NCI-H2227 treated with DMSO at 0.1 percent for 48 hours (cell line): ENCODE measurements at regions not wholly inside any gene's neighbourhood (a gene's known extent, or its start where the extent isn't known, plus 50 kb on each side); places are given as distances from the start of the nearest gene placed in this dataset.
"Not testable (repeated sequence)": the region's sequence is repeated elsewhere in the genome, so short reads cannot be mapped to it uniquely, and the experiment has no call there.

Experiments used
- DNase-seq: peaks from one replicate; lab custom pipeline; 2025; lab: John Stamatoyannopoulos, UW

- no peak for DNase-seq
These were observed 160.2 kb upstream of the SVIL start for GRCh38 chr10:29794776-29795611.

GRCh38 chr10:29791773-29792172, 157.0 kb upstream of the SVIL start:
- no peak for DNase-seq

- no peak for DNase-seq
These were observed 155.4 kb upstream of the SVIL start for GRCh38 chr10:29790207-29790606.

GRCh38 chr10:29788113-29788512, 153.3 kb upstream of the SVIL start:
- DNase-seq: no peak

GRCh38 chr10:29785701-29786100, 150.9 kb upstream of the SVIL start:
- DNase-seq: no peak

- DNase-seq: no peak
These were observed 149.5 kb upstream of the SVIL start for GRCh38 chr10:29784175-29784773.

GRCh38 chr10:29783201-29783947, 148.6 kb upstream of the SVIL start:
- no peak for DNase-seq

GRCh38 chr10:29780639-29781038, 145.9 kb upstream of the SVIL start:
- no peak for DNase-seq

- DNase-seq: no peak
These were observed 145.3 kb upstream of the SVIL start for GRCh38 chr10:29780096-29780495.

- no peak for DNase-seq
These were observed 141.5 kb upstream of the SVIL start for GRCh38 chr10:29776246-29776645.

- DNase-seq: no peak
These were observed 139.7 kb upstream of the SVIL start for GRCh38 chr10:29774475-29774874.

- no peak for DNase-seq
These were observed 138.9 kb upstream of the SVIL start for GRCh38 chr10:29773675-29774091.

GRCh38 chr10:29772403-29772802, 137.6 kb upstream of the SVIL start:
- no peak for DNase-seq

GRCh38 chr10:29771376-29771775, 136.6 kb upstream of the SVIL start:
- no peak for DNase-seq

GRCh38 chr10:29769277-29769676, 134.5 kb upstream of the SVIL start:
- not testable (repeated sequence) for DNase-seq

- DNase-seq: no peak
These were observed 133.2 kb upstream of the SVIL start for GRCh38 chr10:29767968-29768367.

GRCh38 chr10:29766753-29767152, 132.0 kb upstream of the SVIL start:
- no peak for DNase-seq

- DNase-seq: no peak
These were observed 130.6 kb upstream of the SVIL start for GRCh38 chr10:29765330-29765729.

- no peak for DNase-seq
These were observed 128.6 kb upstream of the SVIL start for GRCh38 chr10:29763396-29763795.

GRCh38 chr10:29761916-29762315, 127.1 kb upstream of the SVIL start:
- no peak for DNase-seq

- no peak for DNase-seq
These were observed 125.5 kb upstream of the SVIL start for GRCh38 chr10:29760138-29760900.
